ENCODE measurements at regions not wholly inside any gene's neighbourhood (a gene's known extent, or its start where the extent isn't known, plus 50 kb on each side); places are given as distances from the start of the nearest gene placed in this dataset.

DNA sequence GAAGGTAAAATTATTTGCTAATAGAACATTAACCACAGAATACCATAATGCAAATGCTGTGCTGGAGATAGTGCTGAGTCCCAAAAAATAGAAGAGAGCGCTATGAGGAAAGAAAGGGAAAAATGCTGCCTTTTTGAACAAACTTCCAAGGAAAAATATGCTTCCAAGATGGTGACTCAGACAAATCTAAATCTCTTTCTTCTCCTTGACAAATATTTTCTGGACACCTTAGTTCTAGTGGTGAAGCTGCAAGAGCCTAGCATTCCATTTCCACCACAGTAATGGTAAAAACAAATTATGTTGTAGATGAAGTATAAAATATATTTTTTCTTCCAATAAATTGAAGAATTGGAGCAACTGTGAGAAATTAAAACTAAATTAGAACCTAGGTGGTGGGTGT, 155.6 kb upstream of the TBX18 start:
- Histone ChIP-seq H3K36me3 (replicated peaks in 1 of 2) (no peaks in the 10 kb centered on the region), H3K27me3 (no peaks in the 10 kb centered on the region), H3K27ac (no peak overlapping the region), H3K4me3 (no peak overlapping the region), H3K9me3 (replicated peaks in 1 of 3) (no peaks in the 10 kb centered on the region), H3K4me1 (replicated peaks in 1 of 2) (no peaks in the 10 kb centered on the region)
- DNase-seq, result no peak
- whole genome bisulfite sequencing, 4 donors, result 83 to 100% (median 93%) methylated on average over 1 of the region's 1 CpG
- TF ChIP-seq, protein P1, sequence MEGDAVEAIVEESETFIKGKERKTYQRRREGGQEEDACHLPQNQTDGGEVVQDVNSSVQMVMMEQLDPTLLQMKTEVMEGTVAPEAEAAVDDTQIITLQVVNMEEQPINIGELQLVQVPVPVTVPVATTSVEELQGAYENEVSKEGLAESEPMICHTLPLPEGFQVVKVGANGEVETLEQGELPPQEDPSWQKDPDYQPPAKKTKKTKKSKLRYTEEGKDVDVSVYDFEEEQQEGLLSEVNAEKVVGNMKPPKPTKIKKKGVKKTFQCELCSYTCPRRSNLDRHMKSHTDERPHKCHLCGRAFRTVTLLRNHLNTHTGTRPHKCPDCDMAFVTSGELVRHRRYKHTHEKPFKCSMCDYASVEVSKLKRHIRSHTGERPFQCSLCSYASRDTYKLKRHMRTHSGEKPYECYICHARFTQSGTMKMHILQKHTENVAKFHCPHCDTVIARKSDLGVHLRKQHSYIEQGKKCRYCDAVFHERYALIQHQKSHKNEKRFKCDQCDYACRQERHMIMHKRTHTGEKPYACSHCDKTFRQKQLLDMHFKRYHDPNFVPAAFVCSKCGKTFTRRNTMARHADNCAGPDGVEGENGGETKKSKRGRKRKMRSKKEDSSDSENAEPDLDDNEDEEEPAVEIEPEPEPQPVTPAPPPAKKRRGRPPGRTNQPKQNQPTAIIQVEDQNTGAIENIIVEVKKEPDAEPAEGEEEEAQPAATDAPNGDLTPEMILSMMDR (IDR thresholded peaks at IDR 0.05), result no peak
- no peak for TF ChIP-seq POLR2A (IDR thresholded peaks at IDR 0.05)
- intact Hi-C loops (cut with DNase I), result no loop called here

DNA sequence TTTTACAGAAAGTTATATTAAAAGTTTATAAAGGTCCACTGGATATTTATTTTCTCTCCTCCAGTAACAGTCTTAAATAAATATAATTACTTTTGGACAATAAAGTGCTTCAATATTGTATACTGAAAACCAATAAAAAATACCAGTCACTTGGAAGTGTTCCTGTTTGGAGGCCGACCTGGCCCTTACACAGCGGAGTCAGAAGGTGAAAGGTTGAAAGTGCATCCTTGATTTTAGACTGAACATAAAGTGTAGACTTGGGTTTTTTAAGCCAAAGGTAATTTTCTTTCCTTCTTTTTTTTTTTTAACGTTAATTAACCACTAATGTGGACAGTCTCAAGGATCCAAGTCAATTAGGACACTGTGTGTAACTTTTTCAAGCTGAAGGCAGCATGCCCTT, 152.3 kb upstream of the TBX18 start:
- DNase-seq, result no peak

DNA sequence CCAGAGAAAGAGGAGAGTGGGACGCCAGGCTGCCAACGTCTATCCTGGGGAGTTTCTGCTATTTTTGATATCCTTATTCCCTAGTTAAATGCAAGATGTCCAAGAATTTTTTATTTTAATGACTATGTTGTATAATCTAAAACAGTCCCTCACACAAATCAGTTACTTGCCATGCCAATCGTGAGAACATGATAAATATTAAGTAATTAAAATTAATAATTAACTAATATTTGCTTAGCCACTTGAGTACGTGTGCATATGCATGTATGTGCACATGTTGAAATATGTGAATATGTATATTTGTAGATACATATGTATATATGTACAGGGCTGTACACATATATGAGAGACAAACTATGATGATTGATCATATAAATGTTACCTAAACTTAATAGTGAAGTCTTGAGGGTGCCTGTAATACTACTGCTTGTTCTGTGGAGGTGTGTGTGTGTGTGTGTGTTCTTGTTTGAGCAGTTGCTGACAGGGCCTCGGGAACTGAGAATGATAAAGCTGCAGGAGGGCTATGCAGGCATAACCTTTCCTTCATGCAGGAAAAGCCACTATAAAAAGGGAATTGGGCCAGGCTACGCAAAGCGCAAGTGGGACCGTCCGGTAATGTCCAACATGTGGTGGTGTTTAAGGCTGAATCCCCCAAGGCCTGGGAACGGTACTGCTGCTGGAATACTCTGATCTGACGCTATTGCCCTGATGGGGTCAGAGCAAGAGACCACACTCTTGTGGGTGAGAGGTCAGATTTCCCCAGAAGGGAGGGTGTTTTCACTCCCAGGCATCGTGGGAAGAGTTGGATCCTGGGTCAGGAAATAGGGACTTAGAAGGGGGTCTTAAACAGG, 148.3 kb upstream of the TBX18 start:
- intact Hi-C loops (cut with DNase I), result no loop called here
- Histone ChIP-seq H3K9me3 (replicated peaks in 1 of 3) (no peaks in the 10 kb centered on the region), H3K27ac (no peak overlapping the region), H3K4me1 (replicated peaks in 1 of 2) (no peaks in the 10 kb centered on the region), H3K36me3 (replicated peaks in 1 of 2) (no peaks in the 10 kb centered on the region), H3K4me3 (no peak overlapping the region), H3K27me3 (no peaks in the 10 kb centered on the region)
- DNase-seq, result no peak
- 58 to 69% (median 66%) methylated on average over 12 of the region's 12 CpGs for WGBS, 4 donors
- no peak for TF ChIP-seq POLR2A (IDR thresholded peaks at IDR 0.05)
- TF ChIP-seq, protein P1 (IDR thresholded peaks at IDR 0.05), result no peak

More for the DNA sequence above, 152.3 kb upstream of the TBX18 start:
- no peaks in the 10 kb centered on the region for H3K36me3 ChIP-seq (replicated peaks in 1 of 2)
- H3K4me3 ChIP-seq, result no peak overlapping the region
- TF ChIP-seq, protein P1 (IDR thresholded peaks at IDR 0.05), result no peak
- TF ChIP-seq POLR2A (IDR thresholded peaks at IDR 0.05), result no peak
- no peaks in the 10 kb centered on the region for H3K27me3 ChIP-seq
- 68 to 74% (median 71%) methylated on average over 3 of the region's 3 CpGs for WGBS, 4 donors
- H3K9me3 ChIP-seq (replicated peaks in 1 of 3), result no peaks in the 10 kb centered on the region
- no peaks in the 10 kb centered on the region for H3K4me1 ChIP-seq (replicated peaks in 1 of 2)
- intact Hi-C loops (cut with DNase I), result no loop called here
- H3K27ac ChIP-seq, result no peak overlapping the region

DNA sequence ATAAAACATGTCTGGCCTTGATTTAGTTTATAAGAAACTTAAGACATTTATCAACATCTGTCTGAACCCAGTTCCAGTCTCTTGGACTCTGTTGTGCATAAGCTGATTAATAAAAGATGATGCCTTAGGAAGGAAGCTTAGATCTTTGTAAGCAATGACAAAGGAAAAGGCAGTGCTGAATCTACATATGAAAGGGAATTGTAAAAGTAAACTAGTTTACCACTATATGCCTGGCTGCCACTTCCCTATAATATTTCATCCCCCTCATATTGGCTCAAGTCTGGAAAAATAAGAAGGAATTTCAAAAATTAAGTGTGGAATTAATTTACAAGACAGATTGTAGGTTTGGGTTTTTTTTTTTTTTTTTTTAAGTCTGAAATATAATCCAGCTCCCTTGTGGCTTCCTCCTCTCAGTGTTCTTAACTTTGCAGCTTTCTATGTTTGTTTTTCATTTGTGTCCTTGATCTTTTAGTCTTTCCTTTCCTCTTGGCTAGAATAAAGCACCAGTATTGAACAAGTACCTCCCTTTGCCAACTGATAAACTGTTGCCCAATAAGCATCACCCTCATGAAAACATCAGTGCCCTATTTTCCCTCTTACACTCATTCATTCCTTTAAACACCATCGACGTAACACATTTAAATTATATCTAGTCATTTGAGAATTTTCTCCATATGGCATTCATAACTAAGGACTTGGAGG, 146.7 kb upstream of the TBX18 start:
- Histone ChIP-seq H3K36me3 (replicated peaks in 1 of 2) (no peaks in the 10 kb centered on the region), H3K27ac (no peak overlapping the region), H3K4me3 (no peak overlapping the region), H3K27me3 (no peaks in the 10 kb centered on the region), H3K9me3 (replicated peaks in 1 of 3) (no peaks in the 10 kb centered on the region), H3K4me1 (replicated peaks in 1 of 2) (no peaks in the 10 kb centered on the region)
- DNase-seq, result peak in 2 of 7 donors; percentile 2 to 21
- WGBS, 4 donors, result 29 to 35% (median 31%) methylated on average over 2 of the region's 2 CpGs
- TF ChIP-seq POLR2A (IDR thresholded peaks at IDR 0.05), result no peak
- TF ChIP-seq, protein P1 (IDR thresholded peaks at IDR 0.05), result no peak
- intact Hi-C loops (cut with DNase I), result no loop called here
